NCI-H2107 treated with DMSO at 0.1 percent for 48 hours (cell line): ENCODE measurements at regions not wholly inside any gene's neighbourhood (a gene's known extent, or its start where the extent isn't known, plus 50 kb on each side); places are given as distances from the start of the nearest gene placed in this dataset.

ENCODE experiments used
- DNase-seq: peaks from one replicate; lab custom pipeline; 2025; ENCODE audit not compliant: unreplicated experiment; lab: John Stamatoyannopoulos, UW

- DNase-seq = no peak
Observed at GRCh38 chr22:26891429-26891828, 234.0 kb downstream of the MIAT start.

- DNase-seq = peak; percentile 24
Observed at GRCh38 chr22:26892166-26893041, 235.0 kb downstream of the MIAT start.

GRCh38 chr22:26893173-26894110 is 236.1 kb downstream of the MIAT start:
- DNase-seq = peak; percentile 31

- no peak for DNase-seq
Observed at GRCh38 chr22:26894362-26894761, 237.0 kb downstream of the MIAT start.

- no peak for DNase-seq
Observed at GRCh38 chr22:26894766-26895485, 237.5 kb downstream of the MIAT start.

- DNase-seq = no peak
Observed at GRCh38 chr22:26897384-26897783, 240.0 kb downstream of the MIAT start.

GRCh38 chr22:26898946-26899605 is 241.7 kb downstream of the MIAT start:
- DNase-seq = no peak

- no peak for DNase-seq
Observed at GRCh38 chr22:26900787-26901186, 243.4 kb downstream of the MIAT start.

GRCh38 chr22:26901198-26901816 is 243.9 kb downstream of the MIAT start:
- no peak for DNase-seq

GRCh38 chr22:26902401-26903029 is 245.1 kb downstream of the MIAT start:
- DNase-seq = no peak

GRCh38 chr22:26903030-26903856 is 245.9 kb downstream of the MIAT start:
- no peak for DNase-seq

- no peak for DNase-seq
Observed at GRCh38 chr22:26904483-26904882, 247.1 kb downstream of the MIAT start.

- no peak for DNase-seq
Observed at GRCh38 chr22:26905076-26905475, 247.7 kb downstream of the MIAT start.

GRCh38 chr22:26905640-26906039 is 248.3 kb downstream of the MIAT start:
- no peak for DNase-seq

GRCh38 chr22:26906464-26906863 is 249.1 kb downstream of the MIAT start:
- peak; percentile 65 for DNase-seq

GRCh38 chr22:26907366-26907765 is 250.0 kb downstream of the MIAT start:
- no peak for DNase-seq

- DNase-seq = no peak
Observed at GRCh38 chr22:26910845-26911244, 253.5 kb downstream of the MIAT start.

GRCh38 chr22:26912655-26913345 is 255.4 kb downstream of the MIAT start:
- DNase-seq = no peak
